WTC11 (cell line): ENCODE measurements at regions not wholly inside any gene's neighbourhood (a gene's known extent, or its start where the extent isn't known, plus 50 kb on each side); places are given as distances from the start of the nearest gene placed in this dataset.

Experiments
- ATAC-seq: fragments of 200-7000 bp; cut with Tn5 transposase; 2 replicates; pipeline ENCODE4 v1.10.0; 2021; ENCODE audit warnings: mild to moderate bottlenecking, moderate library complexity
- CTCF ChIA-PET: fragments of 300-600 bp; sonication (Branson Sonifier 250); formaldehyde crosslinking; loops from one replicate; lab custom pipeline; 2021; ENCODE audit warnings: antibody characterized with exemption; lab: Charles Lee
- POLR2A ChIA-PET: fragments of 350-600 bp; sonication (Branson Sonifier 250); formaldehyde crosslinking; loops from one replicate; lab custom pipeline; 2021; ENCODE audit warnings: antibody characterized with exemption; lab: Charles Lee
- DNase-seq: peaks from one replicate; pipeline ENCODE4 v3.0.0; 2021; ENCODE audit warnings: low spot score
- H3K27ac Mint-ChIP-seq: 2 replicates; pipeline ENCODE4 v1.8.0; 2021; ENCODE audit warnings: mixed read lengths
- H3K27me3 Mint-ChIP-seq: 2 replicates; pipeline ENCODE4 v1.8.0; 2021; ENCODE audit warnings: low read depth, mild to moderate bottlenecking, moderate library complexity, mixed read lengths
- H3K36me3 Mint-ChIP-seq: 2 replicates; pipeline ENCODE4 v1.8.0; 2021; ENCODE audit warnings: mixed read lengths
- H3K4me1 Mint-ChIP-seq: 2 replicates; pipeline ENCODE4 v1.8.0; 2022; ENCODE audit warnings: mixed read lengths
- H3K4me3 Mint-ChIP-seq: 2 replicates; pipeline ENCODE4 v1.8.0; 2021; ENCODE audit warnings: mild to moderate bottlenecking, moderate library complexity, mixed read lengths
- H3K9me3 Mint-ChIP-seq: 2 replicates; pipeline ENCODE4 v1.8.0; 2021; ENCODE audit warnings: mixed read lengths
- ATF1 ChIP-seq: sonication (generic); formaldehyde crosslinking; IDR thresholded peaks from 2 replicates; pipeline ENCODE4 v1.8.1; 2023; ENCODE audit warnings: mild to moderate bottlenecking, moderate library complexity, missing genetic modification reagents
- CREB1 ChIP-seq: sonication (generic); formaldehyde crosslinking; IDR thresholded peaks from 2 replicates; pipeline ENCODE4 v1.8.0; 2023; ENCODE audit warnings: mild to moderate bottlenecking, missing genetic modification reagents
- ELF4 ChIP-seq: sonication (generic); formaldehyde crosslinking; IDR thresholded peaks from 2 replicates; pipeline ENCODE4 v1.8.1; 2022; ENCODE audit warnings: low read depth, mild to moderate bottlenecking, moderate library complexity, missing genetic modification reagents
- FOXP1 ChIP-seq: sonication (generic); formaldehyde crosslinking; IDR thresholded peaks from 2 replicates; pipeline ENCODE4 v1.8.0; 2022; ENCODE audit warnings: missing genetic modification reagents, mild to moderate bottlenecking, moderate library complexity, borderline replicate concordance
- GRHL2 ChIP-seq: fragments of 250-450 bp; sonication (Bioruptor Pico); IDR thresholded peaks from 2 replicates; pipeline ENCODE4 v1.8.0; 2022; ENCODE audit warnings: mild to moderate bottlenecking, moderate library complexity; ENCODE audit not compliant: insufficient replicate concordance, severe bottlenecking
- JAZF1 ChIP-seq: fragments of 250-450 bp; sonication (Bioruptor Pico); IDR thresholded peaks from 2 replicates; pipeline ENCODE4 v1.9.0; 2021; ENCODE audit warnings: moderate library complexity, mild to moderate bottlenecking, inconsistent platforms
- NR2C2 ChIP-seq: sonication (generic); formaldehyde crosslinking; IDR thresholded peaks from 2 replicates; pipeline ENCODE4 v1.8.0; 2022; ENCODE audit warnings: mild to moderate bottlenecking, missing genetic modification reagents
- NR3C1 ChIP-seq: sonication (generic); formaldehyde crosslinking; conservative IDR thresholded peaks from 2 replicates; pipeline ENCODE4 v1.8.1; 2023; ENCODE audit warnings: low read depth, mild to moderate bottlenecking, missing genetic modification reagents
- SOX15 ChIP-seq: fragments of 250-450 bp; sonication (Bioruptor Pico); IDR thresholded peaks from 2 replicates; pipeline ENCODE4 v1.9.0; 2021; ENCODE audit warnings: mild to moderate bottlenecking
- TCF7 ChIP-seq: sonication (generic); formaldehyde crosslinking; IDR thresholded peaks from 2 replicates; pipeline ENCODE4 v1.8.0; 2022; ENCODE audit warnings: mild to moderate bottlenecking, low read depth, missing genetic modification reagents, moderate library complexity
- TEAD1 ChIP-seq: sonication (generic); formaldehyde crosslinking; IDR thresholded peaks from 2 replicates; pipeline ENCODE4 v1.8.0; 2022; ENCODE audit warnings: mild to moderate bottlenecking, missing genetic modification reagents
- ZNF219 ChIP-seq: sonication (generic); formaldehyde crosslinking; IDR thresholded peaks from 2 replicates; pipeline ENCODE4 v1.8.0; 2023; ENCODE audit warnings: missing genetic modification reagents, mild to moderate bottlenecking, borderline replicate concordance
- ZNF416 ChIP-seq: fragments of 250-450 bp; sonication (Bioruptor Pico); IDR thresholded peaks from 2 replicates; pipeline ENCODE4 v1.9.0; 2021; ENCODE audit warnings: mild to moderate bottlenecking, inconsistent platforms
- ZNF423 ChIP-seq: fragments of 250-450 bp; sonication (Bioruptor Pico); IDR thresholded peaks from 2 replicates; pipeline ENCODE4 v2.1.2; 2022; ENCODE audit warnings: mild to moderate bottlenecking, moderate library complexity
- TF ChIP-seq, protein P1 (sequence below): sonication (generic); formaldehyde crosslinking; conservative IDR thresholded peaks from 2 replicates; pipeline ENCODE4 v1.8.1; 2023; ENCODE audit warnings: mild to moderate bottlenecking, low read depth, missing genetic modification reagents, moderate library complexity
- TF ChIP-seq, protein P2 (sequence below): fragments of 250-450 bp; sonication (Bioruptor Pico); IDR thresholded peaks from 2 replicates; pipeline ENCODE4 v1.8.0; 2021; ENCODE audit warnings: mild to moderate bottlenecking
- TF ChIP-seq, protein P3 (sequence below): sonication (generic); formaldehyde crosslinking; IDR thresholded peaks from 2 replicates; pipeline ENCODE4 v1.8.1; 2023; ENCODE audit warnings: mild to moderate bottlenecking, missing genetic modification reagents
- TF ChIP-seq, protein P4 (sequence below): sonication (generic); formaldehyde crosslinking; IDR thresholded peaks from 2 replicates; pipeline ENCODE4 v1.8.0; 2022; ENCODE audit warnings: mild to moderate bottlenecking, missing genetic modification reagents
- TF ChIP-seq, protein P5 (sequence below): sonication (generic); formaldehyde crosslinking; IDR thresholded peaks from 2 replicates; pipeline ENCODE4 v1.8.1; 2023; ENCODE audit warnings: mild to moderate bottlenecking, missing genetic modification reagents, moderate library complexity
- TF ChIP-seq, protein P6 (sequence below): sonication (generic); formaldehyde crosslinking; IDR thresholded peaks from 2 replicates; pipeline ENCODE4 v1.8.1; 2023; ENCODE audit warnings: mild to moderate bottlenecking, missing genetic modification reagents, borderline replicate concordance
- TF ChIP-seq, protein P7 (sequence below): sonication (generic); formaldehyde crosslinking; IDR thresholded peaks from 2 replicates; pipeline ENCODE4 v1.8.1; 2022; ENCODE audit warnings: low read depth, missing genetic modification reagents, borderline replicate concordance

DNA sequence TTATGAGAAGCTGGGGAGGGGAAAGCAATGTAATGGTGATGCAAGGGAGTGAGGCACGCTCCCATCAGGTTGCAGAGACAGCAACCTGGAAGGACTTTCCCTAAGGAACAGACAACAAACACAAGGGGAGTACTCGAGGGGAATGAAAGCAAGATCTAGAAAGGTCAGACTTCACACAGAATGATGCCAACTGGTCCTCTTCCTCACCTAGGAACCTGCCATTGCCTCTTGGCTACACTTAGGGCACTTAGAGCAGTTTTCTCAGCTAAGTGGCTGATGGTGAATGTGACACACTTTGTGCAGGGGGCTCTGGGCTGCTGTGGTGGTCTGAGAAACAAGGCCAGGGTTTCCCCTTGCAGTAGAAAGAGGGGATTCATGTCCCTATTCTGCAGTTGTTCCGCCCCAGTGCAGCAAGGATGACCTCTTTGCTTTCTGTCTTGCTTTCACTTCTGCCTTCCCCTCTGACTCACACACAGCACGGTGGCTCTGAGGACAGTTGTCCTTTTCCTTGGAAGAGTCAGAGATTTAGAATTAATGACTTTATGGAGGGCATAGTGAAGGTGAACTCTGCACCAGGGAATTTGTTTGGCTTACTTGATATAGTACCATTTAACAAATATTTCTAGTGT lies 394.0 kb upstream of the KLF4 start (continued):
- TF ChIP-seq, protein P1, sequence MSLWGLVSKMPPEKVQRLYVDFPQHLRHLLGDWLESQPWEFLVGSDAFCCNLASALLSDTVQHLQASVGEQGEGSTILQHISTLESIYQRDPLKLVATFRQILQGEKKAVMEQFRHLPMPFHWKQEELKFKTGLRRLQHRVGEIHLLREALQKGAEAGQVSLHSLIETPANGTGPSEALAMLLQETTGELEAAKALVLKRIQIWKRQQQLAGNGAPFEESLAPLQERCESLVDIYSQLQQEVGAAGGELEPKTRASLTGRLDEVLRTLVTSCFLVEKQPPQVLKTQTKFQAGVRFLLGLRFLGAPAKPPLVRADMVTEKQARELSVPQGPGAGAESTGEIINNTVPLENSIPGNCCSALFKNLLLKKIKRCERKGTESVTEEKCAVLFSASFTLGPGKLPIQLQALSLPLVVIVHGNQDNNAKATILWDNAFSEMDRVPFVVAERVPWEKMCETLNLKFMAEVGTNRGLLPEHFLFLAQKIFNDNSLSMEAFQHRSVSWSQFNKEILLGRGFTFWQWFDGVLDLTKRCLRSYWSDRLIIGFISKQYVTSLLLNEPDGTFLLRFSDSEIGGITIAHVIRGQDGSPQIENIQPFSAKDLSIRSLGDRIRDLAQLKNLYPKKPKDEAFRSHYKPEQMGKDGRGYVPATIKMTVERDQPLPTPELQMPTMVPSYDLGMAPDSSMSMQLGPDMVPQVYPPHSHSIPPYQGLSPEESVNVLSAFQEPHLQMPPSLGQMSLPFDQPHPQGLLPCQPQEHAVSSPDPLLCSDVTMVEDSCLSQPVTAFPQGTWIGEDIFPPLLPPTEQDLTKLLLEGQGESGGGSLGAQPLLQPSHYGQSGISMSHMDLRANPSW (CRISPR knock-in tag), result no peak
- no peak for TF ChIP-seq TEAD1

DNA sequence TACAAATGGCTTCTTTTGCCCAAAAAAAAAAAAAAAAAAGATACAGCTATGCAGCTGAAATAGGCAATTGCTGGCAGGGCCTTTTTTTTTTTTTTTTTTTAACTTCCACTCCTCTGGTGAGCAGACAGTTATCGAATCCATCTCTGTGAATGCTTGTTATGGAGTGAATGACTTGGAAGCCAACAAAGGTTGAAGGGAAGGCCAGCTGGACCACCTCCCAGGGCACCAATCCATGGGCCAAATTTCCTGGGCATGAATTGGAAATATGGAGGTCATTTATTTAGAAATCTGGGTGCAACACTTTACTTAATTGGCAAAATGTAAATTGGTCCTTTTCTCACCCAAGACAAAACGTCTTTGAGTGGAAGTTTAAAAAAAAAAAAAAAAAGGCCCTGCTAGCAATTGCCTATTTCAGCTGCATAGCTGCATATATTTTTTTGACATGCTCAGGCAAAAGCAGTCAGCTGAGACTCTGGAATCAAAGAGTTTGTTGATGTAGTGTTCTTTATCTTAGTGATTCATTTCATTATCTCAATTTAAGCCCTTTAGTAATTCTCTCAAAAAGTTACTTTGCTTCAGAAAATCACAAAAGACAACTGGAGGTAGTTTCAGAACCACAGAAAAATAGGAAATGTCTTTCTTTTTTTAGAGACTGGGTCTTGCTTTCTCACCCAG lies 392.2 kb upstream of the KLF4 start:
- H3K36me3 Mint-ChIP-seq, result no peaks in the 10 kb centered on the region
- H3K9me3 Mint-ChIP-seq, result peaks cover 4% of the 10 kb centered on the region
- no peaks in the 10 kb centered on the region; the same call in 1 of the 2 replicates for H3K27me3 Mint-ChIP-seq
- POLR2A ChIA-PET, result no interaction called here
- H3K4me3 Mint-ChIP-seq, result no peak overlapping the region
- TF ChIP-seq, protein P2, sequence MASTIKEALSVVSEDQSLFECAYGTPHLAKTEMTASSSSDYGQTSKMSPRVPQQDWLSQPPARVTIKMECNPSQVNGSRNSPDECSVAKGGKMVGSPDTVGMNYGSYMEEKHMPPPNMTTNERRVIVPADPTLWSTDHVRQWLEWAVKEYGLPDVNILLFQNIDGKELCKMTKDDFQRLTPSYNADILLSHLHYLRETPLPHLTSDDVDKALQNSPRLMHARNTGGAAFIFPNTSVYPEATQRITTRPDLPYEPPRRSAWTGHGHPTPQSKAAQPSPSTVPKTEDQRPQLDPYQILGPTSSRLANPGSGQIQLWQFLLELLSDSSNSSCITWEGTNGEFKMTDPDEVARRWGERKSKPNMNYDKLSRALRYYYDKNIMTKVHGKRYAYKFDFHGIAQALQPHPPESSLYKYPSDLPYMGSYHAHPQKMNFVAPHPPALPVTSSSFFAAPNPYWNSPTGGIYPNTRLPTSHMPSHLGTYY, result no peak
- no peak for TF ChIP-seq ZNF416 (CRISPR knock-in tag)
- TF ChIP-seq, protein P3, sequence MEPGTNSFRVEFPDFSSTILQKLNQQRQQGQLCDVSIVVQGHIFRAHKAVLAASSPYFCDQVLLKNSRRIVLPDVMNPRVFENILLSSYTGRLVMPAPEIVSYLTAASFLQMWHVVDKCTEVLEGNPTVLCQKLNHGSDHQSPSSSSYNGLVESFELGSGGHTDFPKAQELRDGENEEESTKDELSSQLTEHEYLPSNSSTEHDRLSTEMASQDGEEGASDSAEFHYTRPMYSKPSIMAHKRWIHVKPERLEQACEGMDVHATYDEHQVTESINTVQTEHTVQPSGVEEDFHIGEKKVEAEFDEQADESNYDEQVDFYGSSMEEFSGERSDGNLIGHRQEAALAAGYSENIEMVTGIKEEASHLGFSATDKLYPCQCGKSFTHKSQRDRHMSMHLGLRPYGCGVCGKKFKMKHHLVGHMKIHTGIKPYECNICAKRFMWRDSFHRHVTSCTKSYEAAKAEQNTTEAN (CRISPR knock-in tag), result no peak
- TF ChIP-seq CREB1 (CRISPR knock-in tag), result no peak
- TF ChIP-seq ATF1 (CRISPR knock-in tag), result no peak
- TF ChIP-seq, protein P4, sequence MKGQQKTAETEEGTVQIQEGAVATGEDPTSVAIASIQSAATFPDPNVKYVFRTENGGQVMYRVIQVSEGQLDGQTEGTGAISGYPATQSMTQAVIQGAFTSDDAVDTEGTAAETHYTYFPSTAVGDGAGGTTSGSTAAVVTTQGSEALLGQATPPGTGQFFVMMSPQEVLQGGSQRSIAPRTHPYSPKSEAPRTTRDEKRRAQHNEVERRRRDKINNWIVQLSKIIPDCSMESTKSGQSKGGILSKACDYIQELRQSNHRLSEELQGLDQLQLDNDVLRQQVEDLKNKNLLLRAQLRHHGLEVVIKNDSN (CRISPR knock-in tag), result no peak
- TF ChIP-seq SOX15, result no peak
- TF ChIP-seq ZNF423 (CRISPR knock-in tag), result no peak
- no peak for TF ChIP-seq ZNF219 (CRISPR knock-in tag)
- TF ChIP-seq TCF7, result no peak
- CTCF ChIA-PET, result interaction anchor here (1.2 to 1.4 kb wide), 2 partner anchors 9 to 22 kb away, joined by 3 to 6 read pairs; no protein-coding TSS in a partner anchor
- no peak overlapping the region for H3K27ac Mint-ChIP-seq
- no peak for ATAC-seq
- no peak for DNase-seq
- no peaks in the 10 kb centered on the region for H3K4me1 Mint-ChIP-seq

DNA sequence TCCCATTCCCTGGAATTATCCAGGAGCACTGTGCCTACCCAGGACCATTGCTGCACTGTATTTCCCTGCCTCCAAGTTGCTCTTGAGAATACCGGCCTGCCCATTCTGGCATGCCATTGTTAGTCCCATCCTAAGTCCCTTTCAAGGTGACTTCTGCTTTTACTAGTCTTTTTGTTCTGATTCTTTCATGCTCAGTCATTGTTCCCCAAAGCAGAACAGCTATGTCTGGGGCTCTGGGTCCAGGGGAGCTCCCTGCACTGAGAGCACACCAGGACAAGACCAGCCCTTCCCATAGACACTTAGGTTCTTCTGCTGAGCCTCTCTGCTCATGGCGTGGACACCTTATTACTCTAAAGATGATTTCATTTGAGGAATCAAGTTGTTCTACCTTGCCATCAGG lies 388.9 kb upstream of the KLF4 start:
- Mint-ChIP-seq H3K4me1 (peaks cover 8% of the 10 kb centered on the region), H3K27ac (no peak overlapping the region), H3K27me3 (peaks cover 6% of the 10 kb centered on the region), H3K4me3 (no peak overlapping the region), H3K36me3 (no peaks in the 10 kb centered on the region), H3K9me3 (peaks cover 4% of the 10 kb centered on the region)
- ChIA-PET POLR2A (no interaction called here), CTCF (no interaction called here)
- no peak for DNase-seq
- no peak for ATAC-seq
- TF ChIP-seq, protein P5, sequence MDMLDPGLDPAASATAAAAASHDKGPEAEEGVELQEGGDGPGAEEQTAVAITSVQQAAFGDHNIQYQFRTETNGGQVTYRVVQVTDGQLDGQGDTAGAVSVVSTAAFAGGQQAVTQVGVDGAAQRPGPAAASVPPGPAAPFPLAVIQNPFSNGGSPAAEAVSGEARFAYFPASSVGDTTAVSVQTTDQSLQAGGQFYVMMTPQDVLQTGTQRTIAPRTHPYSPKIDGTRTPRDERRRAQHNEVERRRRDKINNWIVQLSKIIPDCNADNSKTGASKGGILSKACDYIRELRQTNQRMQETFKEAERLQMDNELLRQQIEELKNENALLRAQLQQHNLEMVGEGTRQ (CRISPR knock-in tag), result no peak
- TF ChIP-seq ELF4 (CRISPR knock-in tag), result no peak
- TF ChIP-seq, protein P6, sequence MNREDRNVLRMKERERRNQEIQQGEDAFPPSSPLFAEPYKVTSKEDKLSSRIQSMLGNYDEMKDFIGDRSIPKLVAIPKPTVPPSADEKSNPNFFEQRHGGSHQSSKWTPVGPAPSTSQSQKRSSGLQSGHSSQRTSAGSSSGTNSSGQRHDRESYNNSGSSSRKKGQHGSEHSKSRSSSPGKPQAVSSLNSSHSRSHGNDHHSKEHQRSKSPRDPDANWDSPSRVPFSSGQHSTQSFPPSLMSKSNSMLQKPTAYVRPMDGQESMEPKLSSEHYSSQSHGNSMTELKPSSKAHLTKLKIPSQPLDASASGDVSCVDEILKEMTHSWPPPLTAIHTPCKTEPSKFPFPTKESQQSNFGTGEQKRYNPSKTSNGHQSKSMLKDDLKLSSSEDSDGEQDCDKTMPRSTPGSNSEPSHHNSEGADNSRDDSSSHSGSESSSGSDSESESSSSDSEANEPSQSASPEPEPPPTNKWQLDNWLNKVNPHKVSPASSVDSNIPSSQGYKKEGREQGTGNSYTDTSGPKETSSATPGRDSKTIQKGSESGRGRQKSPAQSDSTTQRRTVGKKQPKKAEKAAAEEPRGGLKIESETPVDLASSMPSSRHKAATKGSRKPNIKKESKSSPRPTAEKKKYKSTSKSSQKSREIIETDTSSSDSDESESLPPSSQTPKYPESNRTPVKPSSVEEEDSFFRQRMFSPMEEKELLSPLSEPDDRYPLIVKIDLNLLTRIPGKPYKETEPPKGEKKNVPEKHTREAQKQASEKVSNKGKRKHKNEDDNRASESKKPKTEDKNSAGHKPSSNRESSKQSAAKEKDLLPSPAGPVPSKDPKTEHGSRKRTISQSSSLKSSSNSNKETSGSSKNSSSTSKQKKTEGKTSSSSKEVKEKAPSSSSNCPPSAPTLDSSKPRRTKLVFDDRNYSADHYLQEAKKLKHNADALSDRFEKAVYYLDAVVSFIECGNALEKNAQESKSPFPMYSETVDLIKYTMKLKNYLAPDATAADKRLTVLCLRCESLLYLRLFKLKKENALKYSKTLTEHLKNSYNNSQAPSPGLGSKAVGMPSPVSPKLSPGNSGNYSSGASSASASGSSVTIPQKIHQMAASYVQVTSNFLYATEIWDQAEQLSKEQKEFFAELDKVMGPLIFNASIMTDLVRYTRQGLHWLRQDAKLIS, result no peak
- no peak for TF ChIP-seq NR2C2 (CRISPR knock-in tag)
- TF ChIP-seq, protein P7, sequence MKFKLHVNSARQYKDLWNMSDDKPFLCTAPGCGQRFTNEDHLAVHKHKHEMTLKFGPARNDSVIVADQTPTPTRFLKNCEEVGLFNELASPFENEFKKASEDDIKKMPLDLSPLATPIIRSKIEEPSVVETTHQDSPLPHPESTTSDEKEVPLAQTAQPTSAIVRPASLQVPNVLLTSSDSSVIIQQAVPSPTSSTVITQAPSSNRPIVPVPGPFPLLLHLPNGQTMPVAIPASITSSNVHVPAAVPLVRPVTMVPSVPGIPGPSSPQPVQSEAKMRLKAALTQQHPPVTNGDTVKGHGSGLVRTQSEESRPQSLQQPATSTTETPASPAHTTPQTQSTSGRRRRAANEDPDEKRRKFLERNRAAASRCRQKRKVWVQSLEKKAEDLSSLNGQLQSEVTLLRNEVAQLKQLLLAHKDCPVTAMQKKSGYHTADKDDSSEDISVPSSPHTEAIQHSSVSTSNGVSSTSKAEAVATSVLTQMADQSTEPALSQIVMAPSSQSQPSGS (CRISPR knock-in tag), result no peak
- no peak for TF ChIP-seq GRHL2 (CRISPR knock-in tag)
- TF ChIP-seq FOXP1 (CRISPR knock-in tag), result no peak
- no peak for TF ChIP-seq NR3C1 (CRISPR knock-in tag)
- no peak for TF ChIP-seq JAZF1 (CRISPR knock-in tag)
